BLaER1 treated with 17β-estradiol and CSF1 and Interleukin-3, amounts not matched to agents 10 nM and 100 nM (cell line): ENCODE measurements at regions not wholly inside any gene's neighbourhood (a gene's known extent, or its start where the extent isn't known, plus 50 kb on each side); places are given as distances from the start of the nearest gene placed in this dataset.

Experiments
- H3K27ac ChIP-seq, 11 experiments: shearing (Covaris generic); formaldehyde crosslinking; 2 replicates each; pipeline ENCODE4 v1.8.1; 2022
- H3K27me3 ChIP-seq, 11 experiments: shearing (Covaris generic); formaldehyde crosslinking; 2 replicates each; pipeline ENCODE4 v1.8.1; 2022
- H3K36me3 ChIP-seq, 11 experiments: shearing (Covaris generic); formaldehyde crosslinking; 2 replicates each; pipeline ENCODE4 v1.8.1; 2022
- H3K4me1 ChIP-seq, 10 experiments: shearing (Covaris generic); formaldehyde crosslinking; 2 replicates each; pipeline ENCODE4 v1.8.1; 2022
- H3K4me2 ChIP-seq, 11 experiments: shearing (Covaris generic); formaldehyde crosslinking; 2 replicates each; pipeline ENCODE4 v1.8.1; 2022
- H3K4me3 ChIP-seq, 10 experiments: shearing (Covaris generic); formaldehyde crosslinking; 2 replicates each; pipeline ENCODE4 v1.8.1; 2022
- H3K9ac ChIP-seq, 11 experiments: shearing (Covaris generic); formaldehyde crosslinking; 2 replicates each; pipeline ENCODE4 v1.8.1; 2022
- H3K9me3 ChIP-seq, 11 experiments: shearing (Covaris generic); formaldehyde crosslinking; replicated peaks in 1 of 11; 2 replicates each; pipeline ENCODE4 v1.8.1; 2022
- H4K20me1 ChIP-seq, 11 experiments: shearing (Covaris generic); formaldehyde crosslinking; 2 replicates each; pipeline ENCODE4 v1.8.1; 2022
- Cebpa-rat ChIP-seq, 11 experiments: shearing (Covaris generic); IDR thresholded peaks; 2 replicates each; pipeline ENCODE4 v1.8.1; 2022

DNA sequence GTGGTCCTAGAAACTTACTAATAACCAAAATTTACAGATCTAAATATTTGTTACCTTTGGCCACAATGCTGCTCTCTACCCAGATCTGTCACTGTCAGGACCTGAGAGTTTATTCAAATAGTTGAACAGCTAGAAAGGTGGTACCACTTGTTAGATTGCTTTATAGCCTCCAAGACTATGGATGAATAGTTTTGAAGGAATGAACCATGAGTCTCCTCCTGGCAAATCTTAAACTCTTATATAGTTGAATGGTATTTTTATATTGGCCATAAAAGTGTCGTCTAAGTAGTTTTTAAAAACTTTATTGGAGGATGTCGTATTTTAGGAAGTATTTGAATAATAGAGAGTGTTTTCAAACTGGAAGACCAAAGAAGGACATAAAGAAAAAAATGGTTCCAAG, 178.7 kb downstream of the AHR start:
- no peak overlapping the region for H3K4me2 ChIP-seq
- peaks cover 0 to 15% (median 10%) of the 10 kb centered on the region in 11 experiments; a peak in 15 of 22 replicates for H3K9me3 ChIP-seq
- no peak overlapping the region for H3K27ac ChIP-seq
- H3K9ac ChIP-seq = no peak overlapping the region
- H4K20me1 ChIP-seq = no peaks in the 10 kb centered on the region
- H3K4me1 ChIP-seq = peaks cover 0 to 15% (median 3%) of the 10 kb centered on the region in 10 experiments; a peak in 8 of 20 replicates
- H3K36me3 ChIP-seq = no peaks in the 10 kb centered on the region
- no peaks in the 10 kb centered on the region for H3K27me3 ChIP-seq
- H3K4me3 ChIP-seq = no peak overlapping the region
- no peak for TF ChIP-seq Cebpa-rat (IDR thresholded peaks at IDR 0.05)

GRCh38 chr7:17481118-17481517, 182.7 kb downstream of the AHR start:
- Histone ChIP-seq H3K9me3 (peaks cover 4 to 14% (median 4%) of the 10 kb centered on the region in 11 experiments; a peak in 7 of 22 replicates), H3K4me2 (no peak overlapping the region), H4K20me1 (no peaks in the 10 kb centered on the region), H3K4me1 (no peaks in the 10 kb centered on the region), H3K4me3 (no peak overlapping the region), H3K27ac (no peak overlapping the region), H3K36me3 (no peaks in the 10 kb centered on the region), H3K27me3 (no peaks in the 10 kb centered on the region), H3K9ac (no peak overlapping the region)
- no peak for TF ChIP-seq Cebpa-rat (IDR thresholded peaks at IDR 0.05)

GRCh38 chr7:17485368-17485767, 186.9 kb downstream of the AHR start:
- peaks cover 0 to 14% (median 4%) of the 10 kb centered on the region in 11 experiments; a peak in 7 of 22 replicates for H3K9me3 ChIP-seq
- H3K36me3 ChIP-seq = no peaks in the 10 kb centered on the region
- no peak overlapping the region for H3K9ac ChIP-seq
- no peak overlapping the region for H3K4me2 ChIP-seq
- no peak overlapping the region for H3K4me3 ChIP-seq
- peaks cover 0 to 14% (median 0%) of the 10 kb centered on the region in 10 experiments; a peak in 6 of 20 replicates for H3K4me1 ChIP-seq
- TF ChIP-seq Cebpa-rat (IDR thresholded peaks at IDR 0.05) = no peak
- no peaks in the 10 kb centered on the region for H3K27me3 ChIP-seq
- no peaks in the 10 kb centered on the region for H4K20me1 ChIP-seq
- H3K27ac ChIP-seq = no peak overlapping the region

DNA sequence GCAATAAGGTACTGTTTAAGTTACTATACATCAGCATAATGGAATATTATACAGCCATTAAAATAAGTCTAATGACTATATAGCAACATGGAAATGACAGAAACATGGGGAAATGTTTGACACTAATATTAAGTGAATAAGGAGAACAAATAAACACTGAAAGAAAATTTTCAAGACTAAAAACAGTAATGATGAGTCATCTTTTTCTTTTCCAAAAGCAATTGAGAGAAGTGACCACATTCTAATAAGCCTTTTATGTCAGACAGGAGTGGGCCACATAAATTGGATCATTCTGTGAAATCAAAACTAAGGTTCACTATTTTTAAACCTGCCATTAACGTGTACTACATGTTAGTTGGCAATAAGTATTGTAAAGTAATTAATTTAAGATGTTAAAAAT, 187.5 kb downstream of the AHR start:
- Histone ChIP-seq H4K20me1 (no peaks in the 10 kb centered on the region), H3K4me3 (no peak overlapping the region), H3K9ac (no peak overlapping the region), H3K36me3 (no peaks in the 10 kb centered on the region), H3K27ac (no peak overlapping the region), H3K4me2 (no peak overlapping the region), H3K4me1 (peaks cover 0 to 14% (median 0%) of the 10 kb centered on the region in 10 experiments; a peak in 6 of 20 replicates), H3K9me3 (peaks cover 0 to 14% (median 4%) of the 10 kb centered on the region in 11 experiments; a peak in 7 of 22 replicates), H3K27me3 (no peaks in the 10 kb centered on the region)
- no peak for TF ChIP-seq Cebpa-rat (IDR thresholded peaks at IDR 0.05)

GRCh38 chr7:17486835-17487234, 188.4 kb downstream of the AHR start:
- Histone ChIP-seq H3K27me3 (no peaks in the 10 kb centered on the region), H3K27ac (no peak overlapping the region), H3K9ac (no peak overlapping the region), H3K4me2 (no peak overlapping the region), H4K20me1 (no peaks in the 10 kb centered on the region), H3K9me3 (peaks cover 0 to 14% (median 4%) of the 10 kb centered on the region in 11 experiments; a peak in 7 of 22 replicates), H3K4me1 (peaks cover 0 to 14% (median 0%) of the 10 kb centered on the region in 10 experiments; a peak in 6 of 20 replicates), H3K36me3 (no peaks in the 10 kb centered on the region), H3K4me3 (no peak overlapping the region)
- no peak for TF ChIP-seq Cebpa-rat (IDR thresholded peaks at IDR 0.05)

DNA sequence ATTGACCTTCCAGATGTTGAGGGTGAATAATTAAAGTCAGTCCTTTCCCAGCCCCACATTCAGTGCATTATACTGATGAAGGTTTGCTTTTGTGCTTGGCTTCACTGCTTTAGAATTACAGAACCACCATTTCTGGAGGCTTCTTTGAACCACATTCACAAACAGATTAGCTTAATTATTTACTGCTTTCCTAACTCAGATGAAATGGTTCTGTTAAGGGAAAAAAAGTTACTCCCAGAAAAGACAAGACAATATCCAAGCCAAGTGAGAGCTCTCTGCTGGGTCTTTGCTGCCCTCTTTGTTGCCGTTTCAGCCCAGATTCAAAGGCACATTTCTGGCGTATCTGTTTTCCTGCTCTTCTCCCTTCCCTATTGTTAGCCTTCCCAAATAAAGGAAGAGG, 188.9 kb downstream of the AHR start:
- Histone ChIP-seq H3K27ac (no peak overlapping the region), H3K9ac (no peak overlapping the region), H3K36me3 (no peaks in the 10 kb centered on the region), H3K27me3 (no peaks in the 10 kb centered on the region), H4K20me1 (no peaks in the 10 kb centered on the region), H3K9me3 (peaks cover 0 to 14% (median 4%) of the 10 kb centered on the region in 11 experiments; a peak in 7 of 22 replicates), H3K4me3 (no peak overlapping the region), H3K4me2 (no peak overlapping the region), H3K4me1 (peaks cover 0 to 14% (median 0%) of the 10 kb centered on the region in 10 experiments; a peak in 6 of 20 replicates)
- no peak for TF ChIP-seq Cebpa-rat (IDR thresholded peaks at IDR 0.05)

DNA sequence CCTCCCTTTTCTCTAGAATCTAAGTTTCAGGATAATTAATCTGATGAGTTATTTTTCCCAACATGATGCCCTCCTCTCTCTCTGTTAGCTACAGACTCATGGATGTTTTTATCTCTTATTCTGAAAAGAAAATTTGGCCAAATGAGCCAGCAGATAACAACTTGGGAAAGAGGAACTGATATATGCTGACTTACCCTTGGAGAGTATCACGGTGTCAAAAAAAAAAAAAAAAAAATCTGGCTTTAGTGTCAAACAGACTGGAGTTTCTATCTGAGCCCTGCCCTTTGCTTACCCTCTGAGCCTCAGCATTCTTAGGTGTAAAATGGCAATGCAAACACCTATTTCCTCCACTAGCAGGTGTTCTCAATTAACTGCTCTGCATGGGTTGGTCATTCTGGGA, 190.4 kb downstream of the AHR start:
- Histone ChIP-seq H3K27ac (no peak overlapping the region), H3K9me3 (peaks cover 0 to 11% (median 2%) of the 10 kb centered on the region in 11 experiments; a peak in 7 of 22 replicates), H3K27me3 (no peaks in the 10 kb centered on the region), H4K20me1 (no peaks in the 10 kb centered on the region), H3K4me2 (peak overlapping the region in 3 of 11 experiments; percentile 25 to 39 (median 32); a peak in 5 of 22 replicates), H3K4me3 (no peak overlapping the region), H3K36me3 (no peaks in the 10 kb centered on the region), H3K9ac (no peak overlapping the region), H3K4me1 (peaks cover 0 to 14% (median 0%) of the 10 kb centered on the region in 10 experiments; a peak in 6 of 20 replicates)
- TF ChIP-seq Cebpa-rat (IDR thresholded peaks at IDR 0.05) = no peak

DNA sequence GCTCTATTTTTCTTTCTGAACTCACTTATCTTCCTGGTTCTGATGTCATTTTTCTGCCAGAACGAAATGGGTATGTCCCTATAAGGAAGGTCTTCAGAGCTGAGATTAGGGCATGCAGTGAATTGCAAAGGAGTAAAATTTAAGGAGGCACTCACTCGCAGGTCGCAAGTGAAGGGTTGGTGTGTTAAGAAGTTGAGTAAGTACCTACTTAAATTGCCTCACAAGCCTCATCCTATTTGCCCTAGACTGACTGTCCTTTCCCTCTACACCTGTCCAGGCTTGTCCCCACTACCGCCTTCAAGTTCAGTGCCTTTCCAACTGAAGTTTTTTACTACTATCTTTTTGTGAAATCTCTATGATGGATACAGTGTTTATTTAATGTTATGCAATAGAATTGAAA, 191.5 kb downstream of the AHR start:
- TF ChIP-seq Cebpa-rat (IDR thresholded peaks at IDR 0.05) = no peak
- Histone ChIP-seq H3K27ac (no peak overlapping the region), H3K27me3 (no peaks in the 10 kb centered on the region), H3K4me1 (peaks cover 0 to 14% (median 0%) of the 10 kb centered on the region in 10 experiments; a peak in 6 of 20 replicates), H3K36me3 (no peaks in the 10 kb centered on the region), H3K9ac (no peak overlapping the region), H4K20me1 (no peaks in the 10 kb centered on the region), H3K9me3 (peaks cover 0 to 2% (median 0%) of the 10 kb centered on the region in 11 experiments; a peak in 3 of 22 replicates), H3K4me3 (no peak overlapping the region), H3K4me2 (no peak overlapping the region)

DNA sequence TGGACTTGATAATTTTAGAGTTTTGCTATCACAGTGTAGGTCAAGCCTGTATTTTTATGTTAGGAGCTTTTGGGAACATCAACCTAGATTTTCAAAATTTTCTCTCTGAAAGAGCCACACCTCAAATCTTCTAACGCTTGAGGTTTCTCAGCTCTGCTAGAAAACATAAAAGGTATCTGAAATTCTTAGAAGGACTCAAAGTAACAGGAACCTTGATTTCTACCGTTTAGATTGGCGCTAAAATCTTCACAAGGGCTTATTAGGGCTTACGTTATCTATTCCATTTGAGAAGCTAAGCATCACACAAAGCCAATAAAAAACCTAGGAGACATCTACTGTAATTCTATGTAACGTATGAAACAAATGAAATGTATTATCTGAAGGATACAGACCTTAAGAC, 192.4 kb downstream of the AHR start:
- Histone ChIP-seq H3K27me3 (no peaks in the 10 kb centered on the region), H3K36me3 (no peaks in the 10 kb centered on the region), H3K9ac (no peak overlapping the region), H3K4me3 (no peak overlapping the region), H3K4me2 (no peak overlapping the region), H3K9me3 (no peaks in the 10 kb centered on the region; a peak in 2 of 22 replicates), H3K4me1 (peaks cover 0 to 14% (median 0%) of the 10 kb centered on the region in 10 experiments; a peak in 6 of 20 replicates), H3K27ac (no peak overlapping the region), H4K20me1 (no peaks in the 10 kb centered on the region)
- no peak for TF ChIP-seq Cebpa-rat (IDR thresholded peaks at IDR 0.05)

- Histone ChIP-seq H3K9me3 (no peaks in the 10 kb centered on the region), H3K4me2 (no peak overlapping the region), H3K9ac (no peak overlapping the region), H3K36me3 (no peaks in the 10 kb centered on the region), H4K20me1 (no peaks in the 10 kb centered on the region), H3K27me3 (no peaks in the 10 kb centered on the region), H3K4me1 (peaks cover 0 to 14% (median 0%) of the 10 kb centered on the region in 10 experiments; a peak in 6 of 20 replicates), H3K4me3 (no peak overlapping the region), H3K27ac (no peak overlapping the region)
- TF ChIP-seq Cebpa-rat (IDR thresholded peaks at IDR 0.05) = no peak
Observed at GRCh38 chr7:17492437-17492836, 194.0 kb downstream of the AHR start.
